Stimulated activated CD4-positive, alpha-beta T cell treated with anti-CD3 and anti-CD28 coated beads, Interleukin-1b, Interleukin-23, amount 100 ng/mL, for 4 hours (primary cell): ENCODE measurements at regions not wholly inside any gene's neighbourhood (a gene's known extent, or its start where the extent isn't known, plus 50 kb on each side); places are given as distances from the start of the nearest gene placed in this dataset.

Source experiments
- DNase-seq, 2 donors: peaks; one replicate each; pipeline ENCODE4 v3.0.0-alpha.2; 2020; ENCODE audit warnings: low read depth in 2 of 2

DNA sequence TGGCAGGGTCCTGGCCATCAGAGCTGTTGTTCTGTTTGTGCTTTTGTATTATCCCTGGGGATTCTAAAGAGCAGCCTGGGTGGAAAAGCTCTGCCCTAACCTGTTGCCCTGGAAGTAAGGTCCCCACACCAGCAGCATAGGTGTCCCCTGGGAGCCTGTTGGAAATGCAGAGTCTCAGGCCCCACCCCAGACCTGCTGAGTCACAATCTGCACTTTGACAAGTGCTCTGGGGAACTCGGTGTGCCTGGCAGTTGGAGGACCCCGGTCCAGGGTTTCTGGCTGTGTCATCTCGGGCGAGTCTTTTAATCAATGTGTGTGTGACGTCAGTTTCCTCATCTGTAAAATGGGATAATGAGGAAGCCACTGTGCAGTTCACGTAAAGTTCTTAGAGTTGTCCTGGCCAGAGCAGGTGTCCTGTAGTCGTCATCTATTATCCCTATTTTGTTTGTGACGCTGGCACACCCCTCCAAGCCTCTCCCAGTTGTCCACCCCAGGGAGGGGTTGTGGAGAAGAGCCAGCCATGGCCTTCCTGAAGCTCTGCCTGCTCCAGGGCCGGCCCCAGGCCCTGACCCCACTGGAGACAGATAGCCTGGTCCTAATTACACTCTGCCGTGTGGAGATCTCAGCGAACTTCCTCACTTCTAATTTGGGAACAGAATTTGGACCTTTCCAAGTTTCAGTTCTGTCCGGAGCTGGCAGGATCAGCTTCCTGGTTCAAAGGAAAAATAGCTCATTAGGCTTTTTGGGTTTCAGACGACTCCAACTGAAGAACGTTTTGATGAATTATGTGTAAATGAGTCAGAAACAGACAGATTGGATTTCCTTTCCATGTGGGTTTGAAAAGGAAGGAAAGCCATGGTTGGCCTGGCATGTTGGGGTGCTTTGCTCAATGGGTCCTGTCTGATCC is 295.7 kb upstream of the FOXF1 start:
- no peak for DNase-seq

GRCh38 chr16:86215233-86215978 is 294.9 kb upstream of the FOXF1 start:
- DNase-seq: no peak

DNA sequence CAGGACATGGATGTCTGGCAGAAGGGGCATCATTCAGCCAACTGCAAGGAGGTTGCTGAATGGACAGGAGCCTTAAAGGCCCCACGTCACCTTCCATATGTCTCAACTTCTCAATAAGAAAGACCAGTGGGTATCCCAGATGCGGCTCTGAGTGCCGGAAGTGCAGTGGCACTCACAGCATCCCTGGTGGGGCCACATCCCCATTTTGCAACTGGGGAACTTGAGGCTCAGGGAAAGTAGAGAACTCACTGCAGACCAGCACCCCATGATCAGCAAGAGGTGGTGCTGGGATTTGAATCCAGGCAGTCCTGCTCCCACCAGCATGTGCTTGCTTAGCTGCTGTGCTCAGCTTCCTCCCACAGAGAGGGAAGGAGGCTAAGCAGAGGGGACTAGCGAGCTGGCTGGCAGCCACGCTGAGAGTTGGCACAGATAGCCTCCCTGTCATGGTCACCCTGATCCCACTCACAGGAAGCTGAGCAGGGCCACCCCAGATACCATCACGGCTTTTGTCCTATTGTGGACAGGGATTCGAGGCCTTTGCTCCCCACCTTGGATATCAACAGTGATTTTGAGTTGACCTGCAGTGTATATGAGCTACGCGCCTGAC is 294.2 kb upstream of the FOXF1 start:
- no peak for DNase-seq

GRCh38 chr16:86216591-86216990 is 293.7 kb upstream of the FOXF1 start:
- DNase-seq: no peak

DNA sequence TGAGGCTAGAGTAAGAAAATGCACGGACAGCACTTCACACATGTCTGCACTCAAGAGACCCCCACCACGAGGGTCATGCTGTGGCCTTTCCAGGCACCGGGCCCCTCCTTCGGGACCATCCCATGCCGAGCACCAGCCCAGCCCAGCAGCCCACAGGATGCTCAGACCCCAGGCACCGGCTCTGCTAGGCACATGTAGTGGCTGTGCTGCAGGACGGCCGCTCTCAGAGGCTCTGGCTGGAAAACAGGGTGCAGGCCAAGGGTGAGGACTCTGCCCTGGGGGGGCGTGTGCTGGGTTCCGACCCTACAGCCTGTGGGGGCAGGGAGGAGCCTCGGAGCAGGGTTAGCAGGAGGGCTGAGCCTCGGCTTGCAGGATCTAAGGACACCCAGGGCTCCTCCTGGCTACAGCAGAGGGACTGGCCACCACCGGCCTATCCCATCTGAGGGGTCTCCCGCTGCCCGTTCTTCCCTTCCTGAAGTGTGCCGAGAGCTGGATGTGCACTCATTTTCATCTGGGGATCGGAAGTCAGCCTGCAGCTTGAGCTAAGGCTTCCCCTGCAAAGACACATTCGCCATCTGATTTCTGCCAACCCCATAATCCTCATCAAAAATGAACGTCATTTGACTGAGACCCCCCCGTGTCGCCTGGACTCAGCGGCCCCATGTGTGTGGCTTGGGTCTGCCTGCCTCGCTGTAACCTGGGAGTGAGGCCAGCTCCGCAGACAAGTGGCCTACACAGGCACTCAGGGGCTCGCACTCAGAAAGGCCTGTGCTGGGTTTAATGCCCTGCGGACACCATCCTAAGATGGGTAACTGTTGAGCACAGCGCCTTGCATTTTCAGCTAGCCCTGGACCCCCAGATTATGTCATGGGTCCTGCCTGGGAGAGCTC is 293.1 kb upstream of the FOXF1 start:
- DNase-seq: no peak

DNA sequence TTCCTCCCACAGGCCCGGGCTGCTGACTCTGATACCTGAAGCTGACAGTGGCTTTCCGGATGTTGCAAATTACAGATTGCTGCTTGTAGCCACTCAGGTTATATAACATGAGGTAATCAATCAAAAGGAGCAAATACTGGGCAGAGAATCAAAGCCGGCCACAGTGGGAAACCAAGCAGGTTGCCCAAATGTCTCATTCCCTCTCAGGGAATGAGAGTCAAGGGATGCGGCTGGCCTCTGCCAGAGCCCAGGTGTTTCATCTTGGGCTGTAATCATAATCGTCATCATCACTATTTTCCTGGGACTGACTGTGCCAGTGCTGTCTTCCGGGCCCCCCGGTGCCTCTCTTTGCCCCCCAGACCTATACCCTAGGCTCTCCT is 292.4 kb upstream of the FOXF1 start:
- no peak for DNase-seq

DNA sequence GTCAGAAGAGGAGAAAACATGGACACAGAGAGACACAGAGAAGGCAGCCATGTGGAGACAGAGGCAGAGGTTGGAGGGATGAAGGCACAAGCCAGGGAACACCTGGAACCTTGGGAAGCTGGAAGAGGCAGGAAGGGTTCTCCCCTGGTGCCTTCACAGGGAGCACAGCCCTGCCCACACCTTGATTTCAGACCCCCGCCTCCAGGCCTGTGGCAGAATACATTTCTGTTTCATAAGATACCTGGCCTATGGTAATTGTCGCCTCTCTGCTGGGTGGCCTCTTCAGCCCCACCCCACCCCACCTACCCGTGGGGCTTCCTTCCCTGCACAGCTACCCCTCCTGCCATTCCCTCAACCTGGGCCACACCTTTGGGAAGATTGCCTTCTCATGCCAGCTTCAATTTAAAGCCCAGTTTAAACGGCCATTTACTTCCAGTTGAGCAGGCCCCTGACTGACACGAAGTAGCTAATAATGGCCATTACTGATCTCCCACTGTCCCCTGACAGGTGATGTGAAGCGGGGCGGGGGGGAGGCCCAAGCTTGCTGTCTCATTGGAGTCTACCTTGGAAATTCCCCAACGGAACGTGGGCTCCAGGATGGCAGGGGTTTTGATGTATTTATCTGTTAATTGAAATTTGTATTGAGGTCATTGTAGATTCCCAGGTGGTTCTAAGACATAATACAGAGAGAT is 291.7 kb upstream of the FOXF1 start:
- no peak for DNase-seq

GRCh38 chr16:86219655-86220445 is 290.5 kb upstream of the FOXF1 start:
- DNase-seq: no peak

GRCh38 chr16:86220561-86220960 is 289.8 kb upstream of the FOXF1 start:
- DNase-seq: no peak

DNA sequence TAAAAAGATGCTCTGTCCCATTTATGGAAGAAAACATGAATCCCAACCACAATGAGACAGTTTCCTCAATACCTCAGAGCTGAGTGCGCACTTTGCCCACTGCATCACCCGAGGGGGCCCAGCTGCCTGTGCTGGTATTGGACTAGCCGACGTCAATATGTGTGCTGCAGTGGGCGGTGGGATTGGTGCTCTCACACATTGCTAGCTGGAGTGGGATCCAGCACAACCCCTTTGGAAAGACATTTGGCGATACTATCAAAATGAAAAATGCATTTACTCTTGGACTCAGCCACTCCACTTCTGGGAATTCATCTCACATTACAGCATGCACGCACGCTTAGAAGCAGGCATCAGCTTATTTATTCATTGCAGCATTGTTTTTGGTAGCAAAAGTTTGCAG is 289.2 kb upstream of the FOXF1 start:
- DNase-seq: no peak

- no peak for DNase-seq
These were observed 287.8 kb upstream of the FOXF1 start for GRCh38 chr16:86222547-86222946.

DNA sequence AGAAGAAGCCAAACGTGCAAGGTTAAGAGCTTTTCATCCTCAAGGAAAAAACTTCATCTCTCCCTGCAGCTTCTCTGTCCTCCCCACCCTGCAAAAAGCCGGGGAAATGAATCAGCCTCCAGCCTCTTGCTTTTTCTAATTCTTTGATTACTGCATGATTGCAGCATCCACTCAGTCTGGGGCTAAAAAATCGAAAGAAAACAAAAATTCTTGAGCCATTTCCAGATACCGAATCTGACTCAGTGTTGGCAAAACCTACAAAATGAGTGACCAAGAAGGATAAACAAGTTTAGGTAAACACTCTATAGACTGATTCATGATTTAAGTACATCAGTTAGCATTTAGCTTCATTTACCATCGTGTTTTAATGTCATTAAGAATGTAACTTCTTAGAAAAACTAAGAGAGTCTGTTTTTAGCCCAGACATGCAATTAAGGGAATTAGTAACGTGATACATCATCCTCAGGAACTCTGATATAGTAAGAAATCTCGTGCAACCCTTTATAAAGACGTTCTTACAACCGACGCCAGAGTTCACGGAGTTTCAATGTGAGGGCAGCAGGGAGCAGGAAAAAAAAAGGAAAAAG is 287.3 kb upstream of the FOXF1 start:
- no peak for DNase-seq

GRCh38 chr16:86224126-86224525 is 286.2 kb upstream of the FOXF1 start:
- DNase-seq: no peak

- DNase-seq: no peak
These were observed 285.7 kb upstream of the FOXF1 start for GRCh38 chr16:86224629-86225028.

GRCh38 chr16:86225905-86226371 is 284.4 kb upstream of the FOXF1 start:
- no peak for DNase-seq

DNA sequence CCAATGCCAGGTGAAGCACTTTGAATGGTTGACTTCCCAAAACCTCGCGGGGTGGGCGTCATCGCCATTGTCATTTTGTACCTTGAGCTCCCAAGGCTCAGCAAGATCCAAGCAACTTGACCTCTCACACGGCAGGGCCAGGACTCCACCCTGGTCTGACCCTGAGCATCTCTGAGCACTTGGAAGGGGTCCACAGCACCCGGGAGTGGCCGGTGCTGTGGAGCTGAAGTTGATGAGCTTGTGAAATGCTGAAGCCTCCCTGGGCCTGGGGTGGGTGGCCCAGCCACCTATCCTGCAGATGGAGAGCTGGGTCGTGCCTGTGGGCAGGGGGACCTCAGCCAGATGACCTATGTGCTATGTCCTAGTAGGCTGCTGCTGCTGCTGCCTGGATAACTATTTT is 283.3 kb upstream of the FOXF1 start:
- no peak for DNase-seq

DNA sequence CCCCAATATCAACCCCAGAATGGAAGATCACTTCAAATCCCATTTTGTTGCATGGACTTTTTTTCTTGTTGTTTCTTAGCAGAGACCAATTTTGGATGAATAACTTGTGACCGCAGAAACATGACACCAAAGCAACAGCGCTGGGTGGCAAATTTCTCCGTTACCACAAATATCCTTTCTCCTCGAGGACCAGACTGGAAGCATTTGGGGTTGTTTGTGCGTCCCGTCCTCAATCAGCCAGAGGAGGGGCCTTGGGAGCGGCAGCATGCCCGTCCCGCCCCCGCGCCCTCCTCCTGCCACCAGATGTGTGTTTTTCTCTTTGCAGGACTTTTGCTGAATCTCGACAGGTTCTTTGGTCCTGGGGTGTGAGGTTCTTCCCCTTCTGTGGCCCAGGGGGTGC is 282.5 kb upstream of the FOXF1 start:
- no peak for DNase-seq

DNA sequence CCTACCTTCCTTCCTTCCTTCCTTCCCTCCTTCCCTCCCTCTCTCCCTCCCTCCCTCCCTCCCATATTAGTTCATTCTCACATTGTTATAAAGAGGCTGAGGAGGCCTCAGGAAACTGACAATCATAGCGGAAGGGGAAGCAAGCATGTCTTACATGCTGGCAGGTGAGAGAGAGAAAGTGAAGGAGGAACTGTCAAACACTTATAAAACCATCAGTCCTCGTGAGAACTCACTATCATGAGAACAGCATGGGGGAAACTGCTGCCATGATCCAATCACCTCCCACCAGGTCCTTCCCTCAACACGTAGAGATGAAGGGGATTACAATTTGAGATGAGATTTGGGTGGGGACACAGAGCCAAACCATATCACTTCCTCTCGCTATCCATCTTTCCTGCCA is 281.6 kb upstream of the FOXF1 start:
- DNase-seq: no peak

- DNase-seq: no peak
These were observed 281.0 kb upstream of the FOXF1 start for GRCh38 chr16:86229283-86229682.
